NB4 (cell line): ENCODE measurements at regions not wholly inside any gene's neighbourhood (a gene's known extent, or its start where the extent isn't known, plus 50 kb on each side); places are given as distances from the start of the nearest gene placed in this dataset.

Experiments used
- DNase-seq: peaks from one replicate; pipeline ENCODE4 v3.0.0; 2010; ENCODE audit warnings: low read depth
- H3K4me3 ChIP-seq: one replicate; pipeline ENCODE4 v1.5.1; 2011; ENCODE audit warnings: mild to moderate bottlenecking, low read depth, low read length, moderate library complexity
- MAX ChIP-seq: IDR thresholded peaks from 2 replicates; pipeline ENCODE4 v1.6.1; 2011; ENCODE audit warnings: low read depth, low read length
- MYC ChIP-seq: IDR thresholded peaks from 2 replicates; pipeline ENCODE4 v1.6.1; 2011; ENCODE audit warnings: low read depth, low read length
- POLR2A ChIP-seq: IDR thresholded peaks from 2 replicates; pipeline ENCODE4 v1.6.1; 2011; ENCODE audit warnings: mild to moderate bottlenecking; ENCODE audit not compliant: insufficient read length; ENCODE audit errors: extremely low read depth
- TF ChIP-seq, protein P1 (sequence below): IDR thresholded peaks from one replicate; pipeline ENCODE4 v1.5.1; 2012; ENCODE audit warnings: low read depth, low read length

DNA sequence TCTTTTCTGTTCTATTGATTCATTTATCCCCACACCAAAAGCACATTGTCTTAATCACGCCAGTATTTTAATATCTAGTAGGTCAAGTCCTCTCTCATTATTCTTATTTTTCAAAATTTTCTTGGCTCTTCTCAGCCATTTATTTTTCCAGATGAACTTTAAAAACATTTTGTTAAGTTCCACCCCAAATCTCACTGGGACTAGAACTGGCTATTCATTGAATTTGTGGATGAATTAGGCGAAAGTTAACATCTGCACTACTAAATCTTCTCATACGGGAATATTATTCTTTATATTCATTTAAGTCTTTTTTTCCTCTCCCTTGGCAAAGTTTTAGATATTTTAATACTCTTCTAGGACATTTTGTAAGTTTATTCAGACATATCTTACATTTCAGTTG, 295.2 kb upstream of the MGMT start:
- H3K4me3 ChIP-seq = no peak overlapping the region
- no peak for TF ChIP-seq MAX
- no peak for TF ChIP-seq MYC
- TF ChIP-seq POLR2A = no peak
- TF ChIP-seq, protein P1, sequence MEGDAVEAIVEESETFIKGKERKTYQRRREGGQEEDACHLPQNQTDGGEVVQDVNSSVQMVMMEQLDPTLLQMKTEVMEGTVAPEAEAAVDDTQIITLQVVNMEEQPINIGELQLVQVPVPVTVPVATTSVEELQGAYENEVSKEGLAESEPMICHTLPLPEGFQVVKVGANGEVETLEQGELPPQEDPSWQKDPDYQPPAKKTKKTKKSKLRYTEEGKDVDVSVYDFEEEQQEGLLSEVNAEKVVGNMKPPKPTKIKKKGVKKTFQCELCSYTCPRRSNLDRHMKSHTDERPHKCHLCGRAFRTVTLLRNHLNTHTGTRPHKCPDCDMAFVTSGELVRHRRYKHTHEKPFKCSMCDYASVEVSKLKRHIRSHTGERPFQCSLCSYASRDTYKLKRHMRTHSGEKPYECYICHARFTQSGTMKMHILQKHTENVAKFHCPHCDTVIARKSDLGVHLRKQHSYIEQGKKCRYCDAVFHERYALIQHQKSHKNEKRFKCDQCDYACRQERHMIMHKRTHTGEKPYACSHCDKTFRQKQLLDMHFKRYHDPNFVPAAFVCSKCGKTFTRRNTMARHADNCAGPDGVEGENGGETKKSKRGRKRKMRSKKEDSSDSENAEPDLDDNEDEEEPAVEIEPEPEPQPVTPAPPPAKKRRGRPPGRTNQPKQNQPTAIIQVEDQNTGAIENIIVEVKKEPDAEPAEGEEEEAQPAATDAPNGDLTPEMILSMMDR = no peak

DNA sequence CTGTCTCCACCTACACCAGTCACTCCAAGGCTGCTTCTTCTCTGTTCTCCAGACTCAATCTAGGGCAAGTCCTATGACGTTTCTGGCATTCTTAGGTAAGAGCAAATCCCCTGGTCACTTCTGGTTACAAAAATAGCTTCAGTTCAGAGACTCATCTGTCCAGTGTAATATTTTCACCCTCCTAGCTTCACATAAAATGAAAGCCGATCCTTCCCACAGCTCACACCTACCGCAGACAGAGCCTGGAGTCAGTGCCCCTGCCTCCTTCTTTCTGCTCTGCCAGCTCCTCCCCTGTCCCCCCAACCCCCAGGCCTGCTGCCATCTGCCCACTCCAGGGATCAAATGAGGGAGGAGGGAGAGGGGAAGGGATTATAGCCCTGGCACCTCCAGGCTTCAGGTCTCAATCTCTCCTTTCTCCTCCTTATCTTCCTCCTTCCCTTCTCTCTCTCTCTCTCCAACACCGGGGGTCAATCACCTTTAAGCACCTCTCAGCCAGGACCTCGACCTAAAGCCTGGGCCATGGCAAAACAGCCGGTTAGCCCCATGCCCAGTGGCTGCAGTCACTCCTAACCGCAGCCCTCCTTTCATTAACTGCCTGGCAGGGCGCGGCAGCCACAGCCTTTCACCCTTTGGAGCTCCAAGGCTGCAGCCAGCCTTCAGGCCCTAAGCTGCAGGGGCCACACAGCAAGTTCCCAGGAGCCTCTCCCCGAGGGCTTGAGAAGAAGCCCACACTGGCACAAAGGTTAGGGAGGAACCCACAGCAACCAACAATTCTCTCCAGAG, 292.6 kb upstream of the MGMT start:
- H3K4me3 ChIP-seq = no peak overlapping the region
- TF ChIP-seq, protein P1 = no peak
- TF ChIP-seq POLR2A = no peak
- no peak for TF ChIP-seq MAX
- TF ChIP-seq MYC = no peak
- no peak for DNase-seq

More for the DNA sequence above, 295.2 kb upstream of the MGMT start:
- no peak for DNase-seq

- H3K4me3 ChIP-seq = no peak overlapping the region
Measured at GRCh38 chr10:129179245-129179971, 287.6 kb upstream of the MGMT start.

DNA sequence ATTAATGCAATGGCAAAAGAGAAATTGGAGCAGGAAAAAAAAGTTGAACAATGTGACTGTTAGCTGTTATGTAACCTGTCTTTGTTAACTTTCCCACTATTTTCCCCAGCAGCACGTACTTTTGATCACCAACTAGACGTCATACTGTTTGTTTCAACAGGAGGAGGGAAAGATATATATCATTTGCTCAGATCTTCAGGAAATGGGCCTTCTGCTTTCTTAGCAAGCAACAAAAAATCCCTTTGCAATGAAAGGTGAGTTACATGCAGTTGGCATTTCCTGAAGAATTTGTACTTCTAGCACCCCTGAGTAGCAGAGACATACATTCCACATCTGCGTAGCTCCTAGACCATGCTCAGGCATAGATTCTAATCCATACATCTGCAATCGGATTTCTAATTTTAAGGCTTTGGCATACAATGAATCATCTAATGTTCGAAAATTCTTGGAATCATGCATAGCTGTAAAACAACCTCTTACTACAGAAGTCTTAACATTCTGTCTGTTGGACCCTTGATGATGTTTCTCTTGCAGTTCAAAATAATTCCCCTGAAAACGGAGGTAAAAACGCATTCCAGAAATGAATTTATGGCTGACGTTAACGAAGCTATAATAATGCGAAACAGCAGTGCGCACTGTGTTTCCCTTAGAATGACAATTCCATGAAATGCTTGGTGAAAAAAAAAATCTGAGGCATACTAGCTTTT, 286.9 kb upstream of the MGMT start:
- no peak for DNase-seq
- TF ChIP-seq MYC = no peak
- TF ChIP-seq POLR2A = no peak
- TF ChIP-seq, protein P1 = no peak
- H3K4me3 ChIP-seq = no peak overlapping the region

More at GRCh38 chr10:129179245-129179971, 287.6 kb upstream of the MGMT start:
- TF ChIP-seq MYC (no peak), POLR2A (no peak), MAX (no peak)
- TF ChIP-seq, protein P1 = no peak
- DNase-seq = no peak

GRCh38 chr10:129184196-129184595, 282.8 kb upstream of the MGMT start:
- H3K4me3 ChIP-seq = no peak overlapping the region
- no peak for DNase-seq
- TF ChIP-seq MYC (no peak), MAX (no peak), POLR2A (no peak)
- TF ChIP-seq, protein P1 = no peak
